Loucy (cell line): ENCODE measurements at regions not wholly inside any gene's neighbourhood (a gene's known extent, or its start where the extent isn't known, plus 50 kb on each side); places are given as distances from the start of the nearest gene placed in this dataset.

ENCODE experiments used
- CTCF ChIP-seq: fragments of 200-600 bp; sonication (generic); conservative IDR thresholded peaks from 2 replicates; pipeline ENCODE4 v1.5.1; 2014; ENCODE audit warnings: mild to moderate bottlenecking, antibody characterized with exemption, low read length
- EZH2phosphoT487 ChIP-seq: fragments of 200-600 bp; IDR thresholded peaks from 2 replicates; pipeline ENCODE4 v1.6.1; 2018; ENCODE audit warnings: antibody characterized with exemption, mild to moderate bottlenecking, moderate library complexity, borderline replicate concordance

- TF ChIP-seq CTCF (no peak), EZH2phosphoT487 (no peak)
These were observed 212.8 kb downstream of the GPAT3 start for GRCh38 chr4:83748711-83749110.
